Colon (tissue), 2 donors: ENCODE measurements at regions not wholly inside any gene's neighbourhood (a gene's known extent, or its start where the extent isn't known, plus 50 kb on each side); places are given as distances from the start of the nearest gene placed in this dataset.
"Not testable (repeated sequence)": the region's sequence is repeated elsewhere in the genome, so short reads cannot be mapped to it uniquely, and the experiment has no call there.

Source experiments
- FAIRE-seq: peaks from 2 replicates; lab custom pipeline; 2012; peaks lifted over from hg19 to GRCh38; lab: Jason Lieb, UNC
- donor health status: control.
- donor health status: control.

GRCh38 chr3:163548015-163548414 is 1530.3 kb downstream of the SI start:
- FAIRE-seq = no peak

- FAIRE-seq = no peak
Measured at GRCh38 chr3:163547014-163547685, 1531.1 kb downstream of the SI start.

- FAIRE-seq = no peak
Measured at GRCh38 chr3:163543662-163544061, 1534.6 kb downstream of the SI start.

GRCh38 chr3:163541629-163542028 is 1536.7 kb downstream of the SI start:
- FAIRE-seq = no peak

GRCh38 chr3:163538387-163538786 is 1539.9 kb downstream of the SI start:
- FAIRE-seq = no peak

GRCh38 chr3:163533381-163533780 is 1544.9 kb downstream of the SI start:
- FAIRE-seq = no peak

GRCh38 chr3:163523375-163523774 is 1554.9 kb downstream of the SI start:
- FAIRE-seq = no peak

- no peak for FAIRE-seq
Measured at GRCh38 chr3:163521261-163521660, 1557.0 kb downstream of the SI start.

GRCh38 chr3:163518065-163518464 is 1560.2 kb downstream of the SI start:
- no peak for FAIRE-seq

GRCh38 chr3:163513149-163513657 is 1565.1 kb downstream of the SI start:
- no peak for FAIRE-seq

- FAIRE-seq = no peak
Measured at GRCh38 chr3:163508206-163508605, 1570.1 kb downstream of the SI start.

GRCh38 chr3:163504974-163505373 is 1573.3 kb downstream of the SI start:
- FAIRE-seq = no peak

GRCh38 chr3:163499736-163500219 is 1578.5 kb downstream of the SI start:
- not testable (repeated sequence) for FAIRE-seq

GRCh38 chr3:163498842-163499735 is 1579.2 kb downstream of the SI start:
- FAIRE-seq = not testable (repeated sequence)

GRCh38 chr3:163491714-163492113 is 1586.6 kb downstream of the SI start:
- FAIRE-seq = no peak

GRCh38 chr3:163490119-163490518 is 1588.2 kb downstream of the SI start:
- FAIRE-seq = no peak

GRCh38 chr3:163482695-163483094 is 1595.6 kb downstream of the SI start:
- FAIRE-seq = no peak

GRCh38 chr3:163481738-163482137 is 1596.6 kb downstream of the SI start:
- no peak for FAIRE-seq

- FAIRE-seq = no peak
Measured at GRCh38 chr3:163476179-163476578, 1602.1 kb downstream of the SI start.

- no peak for FAIRE-seq
Measured at GRCh38 chr3:163474766-163475165, 1603.5 kb downstream of the SI start.

- FAIRE-seq = no peak
Measured at GRCh38 chr3:163468531-163469335, 1609.6 kb downstream of the SI start.

GRCh38 chr3:163462446-163462845 is 1615.8 kb downstream of the SI start:
- FAIRE-seq = no peak
